ENCODE measurements at regions not wholly inside any gene's neighbourhood (a gene's known extent, or its start where the extent isn't known, plus 50 kb on each side); places are given as distances from the start of the nearest gene placed in this dataset.

DNA sequence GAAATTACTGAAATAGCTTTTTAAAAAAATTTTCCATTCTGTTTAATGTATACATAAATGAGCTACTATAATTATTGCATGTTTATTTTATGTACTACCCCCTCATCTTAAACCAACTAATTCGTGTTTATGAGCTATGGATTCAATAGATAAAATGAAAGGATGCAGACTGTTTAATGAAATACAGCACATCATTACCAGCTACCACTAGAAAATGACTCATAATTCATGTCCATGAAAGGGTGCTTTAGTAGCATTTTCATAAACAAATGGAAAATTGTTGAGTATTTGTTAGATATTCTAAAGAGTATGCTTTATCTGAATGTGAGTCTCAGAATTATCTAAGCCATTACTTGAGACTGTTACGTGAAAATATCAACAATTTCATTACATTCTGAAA is 1590.1 kb downstream of the HACE1 start:
- Histone ChIP-seq H3K36me3 (ENCODE audit: control insufficient read depth in 1 of 2, insufficient read depth in 2 of 2, low read depth in 1 of 2, low read length in 2 of 2) (no peaks in the 10 kb centered on the region), H3K9ac (ENCODE audit: low read length) (no peak overlapping the region), H3K4me3 (ENCODE audit: insufficient read depth in 1 of 2, low read depth in 1 of 2, low read length in 2 of 2) (no peak overlapping the region), H4K8ac (ENCODE audit: low read length) (no peak overlapping the region), H2AFZ (ENCODE audit: low read depth, low read length) (no peak overlapping the region), H2BK5ac (ENCODE audit: low read depth, low read length, poor library complexity, severe bottlenecking) (no peak overlapping the region), H3K79me1 (replicated peaks; ENCODE audit: low read length, poor library complexity, severe bottlenecking) (no peaks in the 10 kb centered on the region), H2AK5ac (ENCODE audit: low read length, severe bottlenecking) (no peak overlapping the region), H3K18ac (ENCODE audit: low read depth in 1 of 2, low read length in 2 of 2) (no peak overlapping the region), H3K4me1 (ENCODE audit: control insufficient read depth, insufficient read depth, low read depth, low read length) (no peaks in the 10 kb centered on the region), H2BK12ac (ENCODE audit: low read length in 2 of 2) (no peak overlapping the region), H3K27me3 (ENCODE audit: control insufficient read depth in 1 of 2, insufficient read depth in 1 of 2, low read length in 2 of 2) (no peaks in the 10 kb centered on the region), H3K4me2 (ENCODE audit: low read length, poor library complexity, severe bottlenecking) (no peak overlapping the region), H2BK120ac (ENCODE audit: low read depth, low read length) (no peak overlapping the region), H3K27ac (ENCODE audit: low read length, poor library complexity, severe bottlenecking) (no peak overlapping the region), H3K9me3 (ENCODE audit: control insufficient read depth, low read length) (no peaks in the 10 kb centered on the region), H2BK15ac (ENCODE audit: low read depth, poor library complexity, severe bottlenecking) (no peak overlapping the region), H3K14ac (ENCODE audit: low read length in 2 of 2) (no peak overlapping the region), H3K4ac (ENCODE audit: low read depth in 1 of 2, low read length in 2 of 2) (no peak overlapping the region), H4K91ac (ENCODE audit: low read length) (no peak overlapping the region), H3K23ac (ENCODE audit: low read length in 2 of 2) (no peak overlapping the region)
- peak; percentile 3 for DNase-seq
- WGBS: no CpG with 5 or more reads among the region's 2 CpGs

DNA sequence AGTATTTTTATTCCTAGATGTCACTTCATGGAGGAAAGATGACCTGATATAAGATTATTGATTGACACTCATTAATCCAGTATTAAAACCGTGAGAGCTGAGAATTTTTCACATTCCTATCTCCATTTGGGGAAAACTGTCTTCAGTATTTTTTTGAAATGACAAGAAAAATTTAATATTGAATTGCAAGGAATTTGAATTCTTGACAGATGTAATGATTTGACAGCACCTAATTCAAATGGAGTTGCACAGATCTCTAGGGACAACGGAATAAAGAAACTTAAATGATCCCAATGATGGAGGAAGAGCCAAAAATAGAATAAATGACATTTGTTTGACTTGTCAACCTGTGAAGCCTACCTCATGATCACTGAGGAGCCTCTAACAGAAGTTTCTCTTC is 1591.4 kb downstream of the HACE1 start:
- Histone ChIP-seq H3K36me3 (ENCODE audit: control insufficient read depth in 1 of 2, insufficient read depth in 2 of 2, low read depth in 1 of 2, low read length in 2 of 2) (no peaks in the 10 kb centered on the region), H3K4me1 (ENCODE audit: control insufficient read depth, insufficient read depth, low read depth, low read length) (no peaks in the 10 kb centered on the region), H2BK15ac (ENCODE audit: low read depth, poor library complexity, severe bottlenecking) (no peak overlapping the region), H2AK5ac (ENCODE audit: low read length, severe bottlenecking) (no peak overlapping the region), H4K91ac (ENCODE audit: low read length) (no peak overlapping the region), H3K9ac (ENCODE audit: low read length) (no peak overlapping the region), H3K4me2 (ENCODE audit: low read length, poor library complexity, severe bottlenecking) (no peak overlapping the region), H3K79me1 (replicated peaks; ENCODE audit: low read length, poor library complexity, severe bottlenecking) (no peaks in the 10 kb centered on the region), H3K4ac (ENCODE audit: low read depth in 1 of 2, low read length in 2 of 2) (no peak overlapping the region), H2BK12ac (ENCODE audit: low read length in 2 of 2) (no peak overlapping the region), H3K14ac (ENCODE audit: low read length in 2 of 2) (no peak overlapping the region), H3K23ac (ENCODE audit: low read length in 2 of 2) (no peak overlapping the region), H2BK120ac (ENCODE audit: low read depth, low read length) (no peak overlapping the region), H3K9me3 (ENCODE audit: control insufficient read depth, low read length) (no peaks in the 10 kb centered on the region), H2AFZ (ENCODE audit: low read depth, low read length) (no peak overlapping the region), H3K18ac (ENCODE audit: low read depth in 1 of 2, low read length in 2 of 2) (no peak overlapping the region), H3K4me3 (ENCODE audit: insufficient read depth in 1 of 2, low read depth in 1 of 2, low read length in 2 of 2) (no peak overlapping the region), H2BK5ac (ENCODE audit: low read depth, low read length, poor library complexity, severe bottlenecking) (no peak overlapping the region), H3K27ac (ENCODE audit: low read length, poor library complexity, severe bottlenecking) (no peak overlapping the region), H4K8ac (ENCODE audit: low read length) (no peak overlapping the region), H3K27me3 (ENCODE audit: control insufficient read depth in 1 of 2, insufficient read depth in 1 of 2, low read length in 2 of 2) (no peaks in the 10 kb centered on the region)
- DNase-seq: no peak
- 100% methylated on average over 1 of the region's 2 CpGs for WGBS

GRCh38 chr6:103264020-103264419 is 1595.7 kb downstream of the HACE1 start:
- no peak overlapping the region for H3K9ac ChIP-seq (ENCODE audit: low read length)
- no peak overlapping the region for H2AK5ac ChIP-seq (ENCODE audit: low read length, severe bottlenecking)
- H2BK120ac ChIP-seq (ENCODE audit: low read depth, low read length): no peak overlapping the region
- no peak overlapping the region for H3K4ac ChIP-seq (ENCODE audit: low read depth in 1 of 2, low read length in 2 of 2)
- no peak overlapping the region for H3K23ac ChIP-seq (ENCODE audit: low read length in 2 of 2)
- no peaks in the 10 kb centered on the region for H3K79me1 ChIP-seq (replicated peaks; ENCODE audit: low read length, poor library complexity, severe bottlenecking)
- H3K4me3 ChIP-seq (ENCODE audit: insufficient read depth in 1 of 2, low read depth in 1 of 2, low read length in 2 of 2): no peak overlapping the region
- no peaks in the 10 kb centered on the region for H3K4me1 ChIP-seq (ENCODE audit: control insufficient read depth, insufficient read depth, low read depth, low read length)
- DNase-seq: no peak
- no peak overlapping the region for H2BK15ac ChIP-seq (ENCODE audit: low read depth, poor library complexity, severe bottlenecking)
- 81% methylated on average over 9 of the region's 9 CpGs for WGBS
- no peak overlapping the region for H3K18ac ChIP-seq (ENCODE audit: low read depth in 1 of 2, low read length in 2 of 2)
- H3K27me3 ChIP-seq (ENCODE audit: control insufficient read depth in 1 of 2, insufficient read depth in 1 of 2, low read length in 2 of 2): no peaks in the 10 kb centered on the region
- no peaks in the 10 kb centered on the region for H3K9me3 ChIP-seq (ENCODE audit: control insufficient read depth, low read length)
- no peak overlapping the region for H3K4me2 ChIP-seq (ENCODE audit: low read length, poor library complexity, severe bottlenecking)
- no peak overlapping the region for H3K27ac ChIP-seq (ENCODE audit: low read length, poor library complexity, severe bottlenecking)
- H2BK5ac ChIP-seq (ENCODE audit: low read depth, low read length, poor library complexity, severe bottlenecking): no peak overlapping the region
- no peak overlapping the region for H4K8ac ChIP-seq (ENCODE audit: low read length)
- H2AFZ ChIP-seq (ENCODE audit: low read depth, low read length): no peak overlapping the region
- H3K36me3 ChIP-seq (ENCODE audit: control insufficient read depth in 1 of 2, insufficient read depth in 2 of 2, low read depth in 1 of 2, low read length in 2 of 2): no peaks in the 10 kb centered on the region
- no peak overlapping the region for H3K14ac ChIP-seq (ENCODE audit: low read length in 2 of 2)
- no peak overlapping the region for H4K91ac ChIP-seq (ENCODE audit: low read length)
- no peak overlapping the region for H2BK12ac ChIP-seq (ENCODE audit: low read length in 2 of 2)

DNA sequence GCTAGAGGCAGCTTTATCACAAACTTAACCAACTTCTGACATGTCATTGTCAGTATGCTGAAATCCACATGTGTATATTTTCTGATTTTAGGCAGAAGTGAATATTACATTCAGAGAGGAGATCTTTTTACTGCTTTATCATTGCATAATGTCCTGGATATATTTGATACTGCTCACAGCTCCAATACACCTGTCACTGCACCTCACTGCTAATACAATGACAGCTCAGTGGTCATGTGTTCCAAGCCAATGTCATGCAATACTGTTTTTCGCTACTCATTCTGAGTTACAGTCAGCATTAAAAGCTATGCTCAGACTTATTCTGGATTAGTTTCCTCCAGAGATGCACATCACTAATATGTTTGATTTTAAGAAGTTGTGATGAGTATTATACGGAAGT is 1604.6 kb downstream of the HACE1 start:
- Histone ChIP-seq H2AK5ac (ENCODE audit: low read length, severe bottlenecking) (no peak overlapping the region), H3K4me2 (ENCODE audit: low read length, poor library complexity, severe bottlenecking) (no peak overlapping the region), H4K8ac (ENCODE audit: low read length) (no peak overlapping the region), H3K9ac (ENCODE audit: low read length) (no peak overlapping the region), H3K4me3 (ENCODE audit: insufficient read depth in 1 of 2, low read depth in 1 of 2, low read length in 2 of 2) (no peak overlapping the region), H3K79me1 (replicated peaks; ENCODE audit: low read length, poor library complexity, severe bottlenecking) (no peaks in the 10 kb centered on the region), H3K18ac (ENCODE audit: low read depth in 1 of 2, low read length in 2 of 2) (no peak overlapping the region), H3K4me1 (ENCODE audit: control insufficient read depth, insufficient read depth, low read depth, low read length) (no peaks in the 10 kb centered on the region), H2BK12ac (ENCODE audit: low read length in 2 of 2) (no peak overlapping the region), H2BK5ac (ENCODE audit: low read depth, low read length, poor library complexity, severe bottlenecking) (no peak overlapping the region), H3K27ac (ENCODE audit: low read length, poor library complexity, severe bottlenecking) (no peak overlapping the region), H3K23ac (ENCODE audit: low read length in 2 of 2) (no peak overlapping the region), H2BK120ac (ENCODE audit: low read depth, low read length) (no peak overlapping the region), H3K27me3 (ENCODE audit: control insufficient read depth in 1 of 2, insufficient read depth in 1 of 2, low read length in 2 of 2) (no peaks in the 10 kb centered on the region), H2AFZ (ENCODE audit: low read depth, low read length) (no peak overlapping the region), H3K36me3 (ENCODE audit: control insufficient read depth in 1 of 2, insufficient read depth in 2 of 2, low read depth in 1 of 2, low read length in 2 of 2) (no peaks in the 10 kb centered on the region), H4K91ac (ENCODE audit: low read length) (no peak overlapping the region), H3K9me3 (ENCODE audit: control insufficient read depth, low read length) (no peaks in the 10 kb centered on the region), H2BK15ac (ENCODE audit: low read depth, poor library complexity, severe bottlenecking) (no peak overlapping the region), H3K4ac (ENCODE audit: low read depth in 1 of 2, low read length in 2 of 2) (no peak overlapping the region), H3K14ac (ENCODE audit: low read length in 2 of 2) (no peak overlapping the region)
- DNase-seq: no peak
- WGBS: 93% methylated on average over 2 of the region's 2 CpGs

All from mesenchymal stem cell (in vitro differentiated cells and primary cell).